GF-D8 (cell line): ENCODE measurements at regions not wholly inside any gene's neighbourhood (a gene's known extent, or its start where the extent isn't known, plus 50 kb on each side); places are given as distances from the start of the nearest gene placed in this dataset.
"Not testable (repeated sequence)": the region's sequence is repeated elsewhere in the genome, so short reads cannot be mapped to it uniquely, and the experiment has no call there.

Experiments
- DNase-seq: peaks from one replicate; lab custom pipeline; 2025; lab: John Stamatoyannopoulos, UW

DNA sequence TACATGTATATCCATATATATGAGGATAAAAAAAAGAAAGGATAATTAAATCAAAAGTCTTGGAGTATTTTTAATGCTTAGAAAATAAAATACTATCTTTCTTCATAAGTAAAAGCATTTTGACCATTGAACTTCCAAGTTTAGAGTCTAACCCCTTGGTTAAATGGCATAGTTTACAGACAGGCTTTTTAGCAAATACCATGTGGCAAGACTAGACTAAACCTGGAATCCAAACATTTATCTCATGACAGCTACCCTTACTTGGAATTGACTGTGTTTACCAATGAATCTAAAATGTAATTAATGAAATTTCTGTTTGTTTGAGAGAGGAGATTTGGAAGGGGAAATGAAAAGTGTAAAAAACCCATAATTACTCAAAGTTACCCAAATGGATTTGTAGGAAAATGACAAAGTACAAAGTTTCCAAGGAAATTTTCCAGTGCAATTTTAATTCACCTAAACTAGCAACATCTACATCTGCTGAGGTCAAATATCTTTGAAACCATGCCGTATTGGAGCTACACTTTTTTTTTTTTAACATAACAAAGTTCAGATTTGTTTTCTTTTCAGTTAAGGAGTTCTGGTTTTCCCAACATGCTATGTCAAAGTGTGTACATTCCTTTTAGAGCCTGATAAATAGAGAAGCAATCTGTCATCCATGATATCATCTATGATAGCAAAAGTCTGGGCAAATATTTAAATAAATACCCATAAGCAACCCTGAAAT, 272.1 kb upstream of the DAB2 start:
- no peak for DNase-seq

DNA sequence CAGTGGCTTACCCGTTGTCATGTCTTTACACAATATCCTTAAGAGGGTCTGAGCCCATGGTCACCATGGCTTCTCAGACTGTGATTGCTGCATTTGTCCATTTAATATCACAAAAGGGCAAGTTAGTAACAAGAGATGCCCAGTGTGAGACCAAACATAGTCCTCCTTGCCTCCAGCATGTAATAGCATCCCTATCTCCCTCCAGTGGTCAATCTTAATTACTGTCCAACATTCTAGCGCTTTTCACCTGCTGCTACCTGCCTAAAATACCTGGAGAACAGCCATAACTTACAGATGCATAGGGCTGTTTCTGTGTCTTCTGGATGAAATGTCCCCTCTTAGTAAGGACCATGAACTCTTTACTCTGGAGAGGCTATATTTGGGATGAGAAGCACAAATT, 267.2 kb upstream of the DAB2 start:
- DNase-seq: no peak

GRCh38 chr5:39691136-39691535, 266.4 kb upstream of the DAB2 start:
- no peak for DNase-seq

GRCh38 chr5:39689919-39690318, 265.1 kb upstream of the DAB2 start:
- DNase-seq: no peak

GRCh38 chr5:39687924-39688323, 263.1 kb upstream of the DAB2 start:
- not testable (repeated sequence) for DNase-seq

DNA sequence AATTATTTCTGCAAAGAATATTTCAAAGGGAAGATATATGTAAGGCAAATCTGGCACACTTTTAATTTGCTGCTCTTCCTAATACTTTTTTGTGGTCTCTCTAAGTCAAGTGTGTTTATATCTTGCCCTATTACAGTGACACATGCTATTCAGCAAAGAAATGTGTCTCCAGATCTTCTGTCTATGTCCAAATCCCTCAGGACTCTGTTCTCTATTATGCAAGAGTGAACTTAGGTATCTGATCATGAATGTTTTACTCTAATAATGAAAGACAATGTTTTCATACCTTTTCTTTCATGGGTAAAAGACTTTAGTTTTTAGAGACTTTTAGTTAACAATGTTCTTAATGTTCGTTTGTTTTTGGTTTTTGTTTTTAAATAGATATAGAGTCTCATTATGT, 255.4 kb upstream of the DAB2 start:
- DNase-seq: no peak

- DNase-seq: no peak
Observed at GRCh38 chr5:39678534-39678933, 253.8 kb upstream of the DAB2 start.

- no peak for DNase-seq
Observed at GRCh38 chr5:39675676-39676075, 250.9 kb upstream of the DAB2 start.

DNA sequence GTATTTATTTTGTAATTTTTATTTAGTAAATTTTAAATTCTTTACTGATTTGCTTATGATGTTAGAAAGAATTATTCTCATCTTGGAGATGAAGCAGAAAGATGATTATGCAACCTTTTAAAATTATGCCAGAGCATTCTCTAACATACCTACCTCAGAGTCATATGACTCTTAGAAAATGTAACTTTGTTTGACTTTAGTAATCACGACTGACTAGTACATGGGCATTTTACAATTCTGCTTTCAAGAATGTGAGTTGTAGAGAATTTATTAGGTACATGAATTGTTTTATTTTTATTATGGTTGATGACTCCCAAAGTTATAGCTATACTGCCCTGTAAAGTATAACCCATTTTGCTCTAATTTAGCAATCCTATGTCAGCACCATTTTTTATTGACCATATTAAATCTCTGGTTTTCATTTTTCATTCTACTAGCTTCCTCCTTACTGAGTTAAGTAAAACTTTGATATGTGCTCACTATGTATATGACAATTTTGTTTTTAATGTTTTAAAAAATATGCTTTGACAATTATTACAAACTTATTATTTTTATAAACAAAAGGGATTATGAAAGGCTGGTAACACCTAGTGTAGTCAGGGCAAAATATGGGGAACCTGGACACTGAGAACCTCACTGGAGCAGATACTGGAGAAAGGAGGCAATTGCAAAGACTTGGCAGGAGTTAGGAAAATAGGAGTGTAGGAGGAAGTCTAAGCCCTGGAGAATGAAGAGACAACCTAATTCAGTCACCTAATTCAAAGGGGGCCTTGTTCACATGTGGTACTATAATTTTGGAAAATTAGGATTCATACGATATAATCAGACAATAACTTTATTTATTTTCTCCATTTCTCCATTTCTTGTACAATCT, 249.7 kb upstream of the DAB2 start:
- no peak for DNase-seq

DNA sequence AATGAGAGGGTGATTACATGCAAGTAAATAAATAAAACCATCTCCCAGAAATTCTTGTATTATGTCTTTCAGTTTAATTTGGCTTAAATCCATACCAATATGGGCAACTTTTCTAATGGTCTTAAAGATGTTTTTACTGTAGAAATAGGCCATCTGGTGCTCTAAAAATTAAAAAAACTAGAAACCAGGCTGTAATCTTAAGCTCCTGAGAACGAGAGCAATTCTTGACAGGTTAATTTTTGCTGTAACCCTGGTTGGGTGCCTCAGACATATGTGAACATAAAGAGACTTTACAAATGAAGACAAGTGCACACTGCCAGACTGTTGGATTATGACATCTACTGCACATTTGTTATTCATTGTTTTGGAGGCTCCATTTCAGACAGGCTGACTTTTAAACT, 246.8 kb upstream of the DAB2 start:
- DNase-seq: no peak

GRCh38 chr5:39670955-39671354, 246.2 kb upstream of the DAB2 start:
- no peak for DNase-seq

DNA sequence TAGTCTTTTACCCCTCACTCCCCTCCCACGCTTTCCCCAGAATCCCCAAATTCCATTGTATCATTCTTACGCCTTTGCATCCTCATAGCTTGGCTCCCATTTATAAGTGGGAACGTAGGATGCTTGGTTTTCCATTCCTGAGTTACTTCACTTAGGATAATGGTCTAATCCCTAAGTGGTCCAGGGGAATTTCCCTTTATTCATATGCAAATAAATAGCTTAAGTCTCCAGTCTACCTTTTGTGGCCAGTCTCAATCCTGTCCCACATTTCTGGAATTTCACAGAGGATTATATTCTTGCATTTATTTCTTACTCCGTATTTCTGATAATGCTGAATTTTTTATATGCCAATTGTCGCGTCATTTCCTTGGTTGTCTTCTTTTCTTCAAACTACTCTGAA, 245.6 kb upstream of the DAB2 start:
- DNase-seq: no peak

DNA sequence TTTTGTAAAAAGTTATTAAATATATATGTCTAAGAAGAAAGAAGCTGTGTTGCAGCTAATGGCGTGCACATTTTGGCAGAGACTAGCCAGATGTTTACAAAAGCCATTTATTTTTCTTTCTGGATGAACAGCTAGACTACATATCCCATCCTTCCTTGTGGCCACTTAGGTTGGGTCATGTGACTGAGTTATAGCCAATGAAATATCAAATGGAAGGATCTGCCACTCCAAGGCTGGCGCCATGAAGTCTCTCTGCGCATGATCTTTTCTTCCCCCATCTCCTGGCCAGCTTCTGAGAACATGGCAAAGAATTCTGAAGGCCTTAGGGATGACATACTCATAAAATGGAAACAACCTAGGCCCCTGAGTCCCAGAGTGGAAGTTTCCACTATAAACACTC, 244.2 kb upstream of the DAB2 start:
- DNase-seq: no peak

GRCh38 chr5:39665328-39665727, 240.5 kb upstream of the DAB2 start:
- DNase-seq: no peak

GRCh38 chr5:39662945-39663344, 238.2 kb upstream of the DAB2 start:
- DNase-seq: no peak

DNA sequence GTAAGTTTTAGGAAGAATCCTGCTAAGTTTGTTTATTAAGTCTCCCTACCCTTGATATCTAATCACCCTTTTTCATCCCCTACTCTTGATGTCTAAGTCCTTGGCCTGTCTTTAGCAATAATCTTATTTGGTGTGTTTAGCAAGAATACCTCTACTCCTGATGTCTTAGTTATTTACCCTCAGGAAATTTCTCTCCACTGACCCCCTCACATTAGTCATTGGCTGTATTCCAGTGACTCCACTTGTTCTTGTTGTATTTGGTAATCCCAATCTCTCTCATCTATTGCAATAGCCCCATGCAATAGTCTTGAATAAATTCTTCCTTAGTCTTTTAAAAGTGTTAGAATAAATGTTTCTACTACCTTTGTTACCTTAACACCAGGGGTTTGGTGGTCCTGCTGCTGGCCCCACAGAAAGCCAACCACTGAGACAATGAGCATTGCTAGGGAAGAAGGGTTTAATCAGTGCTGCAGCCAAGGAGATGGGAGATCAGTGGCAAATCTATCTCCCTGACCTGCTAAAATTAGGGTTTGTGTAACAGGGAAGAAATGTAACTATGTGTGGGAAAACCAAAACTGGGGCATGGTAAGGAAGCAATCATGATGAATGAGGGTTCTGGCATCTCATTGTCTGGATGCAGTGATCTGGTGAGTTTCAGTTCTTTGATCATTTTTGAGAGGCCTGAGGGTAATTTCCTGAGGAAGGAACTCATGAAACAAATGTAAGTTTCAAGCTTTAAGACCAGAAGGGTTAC, 236.4 kb upstream of the DAB2 start:
- no peak for DNase-seq

DNA sequence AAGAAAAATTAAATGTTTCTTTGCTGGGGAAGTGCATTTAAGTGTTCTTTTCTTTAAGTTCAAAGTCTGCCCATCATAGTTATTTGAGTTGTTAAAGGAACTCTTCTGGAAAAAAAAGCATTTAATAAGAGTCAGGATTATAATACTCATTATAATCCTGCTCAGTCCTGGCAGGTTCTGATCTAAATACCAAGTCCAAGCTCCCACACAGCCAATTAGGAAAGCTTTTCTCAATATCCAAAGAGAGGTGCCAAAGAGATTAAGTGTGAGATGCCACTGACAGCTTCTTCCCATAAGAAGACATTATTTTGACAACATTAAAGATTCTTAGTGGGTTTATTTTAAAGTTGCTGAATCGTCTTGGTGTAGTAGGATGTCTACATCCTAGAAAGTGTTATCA, 235.2 kb upstream of the DAB2 start:
- no peak for DNase-seq

- no peak for DNase-seq
Observed at GRCh38 chr5:39658866-39659265, 234.1 kb upstream of the DAB2 start.

DNA sequence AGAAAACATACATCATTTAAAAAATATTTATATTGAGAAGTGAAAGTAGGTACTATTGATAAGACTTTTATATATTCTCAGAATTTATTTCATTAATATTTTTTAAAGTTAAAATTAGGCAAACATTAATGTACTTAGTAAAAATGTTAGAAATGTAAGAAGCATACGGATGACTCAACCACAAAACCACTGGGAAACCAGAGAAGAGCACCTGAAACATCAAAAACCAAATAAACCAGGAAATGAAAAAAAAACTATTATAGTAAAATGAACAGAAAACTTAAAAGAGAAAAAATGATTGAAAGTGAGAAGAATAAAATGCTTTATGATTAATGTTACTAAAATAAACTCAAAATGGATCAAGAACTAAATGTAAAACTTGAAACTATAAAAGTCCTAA, 233.2 kb upstream of the DAB2 start:
- no peak for DNase-seq

- DNase-seq: no peak
Observed at GRCh38 chr5:39656600-39656999, 231.8 kb upstream of the DAB2 start.

- DNase-seq: no peak
Observed at GRCh38 chr5:39654715-39655114, 229.9 kb upstream of the DAB2 start.

DNA sequence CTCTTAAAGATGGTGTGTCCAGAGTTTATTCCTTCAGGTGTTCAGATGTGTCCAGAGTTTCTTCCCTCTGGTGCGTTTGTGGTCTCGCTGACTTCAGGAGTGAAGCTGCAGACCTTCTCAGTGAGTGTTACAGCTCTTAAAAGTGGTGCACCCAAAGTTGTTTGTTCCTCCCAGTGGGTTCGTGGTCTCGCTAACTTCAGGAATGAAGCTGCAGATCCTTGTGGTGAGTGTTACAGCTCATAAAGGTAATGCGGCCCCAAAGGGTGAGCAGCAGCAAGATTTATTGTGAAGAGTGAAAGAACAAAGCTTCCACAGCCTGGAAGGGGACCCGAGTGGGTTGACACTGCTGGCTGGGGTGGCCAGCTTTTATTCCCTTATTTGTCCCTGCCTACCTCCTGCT, 227.7 kb upstream of the DAB2 start:
- not testable (repeated sequence) for DNase-seq

GRCh38 chr5:39652036-39652435, 227.3 kb upstream of the DAB2 start:
- no peak for DNase-seq
